Breast epithelium (tissue), 3 donors: ENCODE measurements at regions not wholly inside any gene's neighbourhood (a gene's known extent, or its start where the extent isn't known, plus 50 kb on each side); places are given as distances from the start of the nearest gene placed in this dataset.

ENCODE experiments used
- CTCF ChIP-seq, 3 donors: fragments of 450-650 bp; IDR thresholded peaks; one replicate each; pipeline ENCODE4 v1.5.1; 2016 to 2017; ENCODE audit warnings: antibody characterized with exemption in 3 of 3, mild to moderate bottlenecking in 3 of 3, moderate library complexity in 3 of 3
- POLR2A ChIP-seq: fragments of 450-650 bp; IDR thresholded peaks from one replicate; pipeline ENCODE4 v1.6.1; 2016; ENCODE audit warnings: antibody characterized with exemption, mild to moderate bottlenecking, moderate library complexity

DNA sequence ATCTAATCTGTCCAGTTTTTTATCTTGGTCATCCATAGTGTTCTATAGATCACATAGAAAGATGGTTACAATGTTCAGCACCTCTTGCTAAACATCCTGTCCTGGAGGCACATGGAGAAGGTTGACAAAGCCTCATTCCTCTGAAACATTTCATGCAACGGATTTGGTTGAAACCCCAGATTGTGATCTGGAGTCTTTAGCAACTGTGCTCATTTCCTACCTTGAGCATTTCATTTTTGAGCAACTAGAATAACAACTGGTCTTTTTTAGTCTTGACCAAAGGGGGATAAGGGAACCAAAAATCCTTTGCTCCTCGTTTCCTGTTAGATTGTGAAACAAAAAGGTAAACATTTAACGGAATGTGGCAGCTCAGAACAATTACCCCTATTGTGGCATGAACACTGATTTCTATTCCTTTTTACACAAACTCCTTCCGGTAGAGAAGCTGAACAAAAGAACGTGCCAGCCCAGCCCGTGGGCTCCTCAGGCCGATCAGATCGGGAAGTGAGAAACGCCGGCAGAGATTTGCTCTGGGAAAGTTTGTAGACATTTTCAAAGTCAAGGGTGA lies 94.7 kb upstream of the ERRFI1 start:
- TF ChIP-seq CTCF (IDR thresholded peaks at IDR 0.05): no peak
- TF ChIP-seq POLR2A: no peak
